ENCODE measurements at regions not wholly inside any gene's neighbourhood (a gene's known extent, or its start where the extent isn't known, plus 50 kb on each side); places are given as distances from the start of the nearest gene placed in this dataset.

GRCh38 chr10:123316776-123317175 lies 162.6 kb downstream of the BUB3 start:
- Histone ChIP-seq H3K9me3 (no peaks in the 10 kb centered on the region), H3K27ac (no peak overlapping the region), H3K4me1 (no peaks in the 10 kb centered on the region), H3K4me3 (no peak overlapping the region), H3K27me3 (no peaks in the 10 kb centered on the region), H3K36me3 (no peaks in the 10 kb centered on the region)
- intact Hi-C loops (cut with DNase I): no loop called here
- no peak for FAIRE-seq
- DNase-seq: no peak
- 62 to 69% methylated on average over 1 of the region's 1 CpG for WGBS, 2 donors
- TF ChIP-seq CTCF (IDR thresholded peaks at IDR 0.05): no peak
- ATAC-seq: no peak

GRCh38 chr10:123318516-123318915 lies 164.3 kb downstream of the BUB3 start:
- Histone ChIP-seq H3K4me1 (no peaks in the 10 kb centered on the region), H3K27ac (no peak overlapping the region), H3K9me3 (no peaks in the 10 kb centered on the region), H3K27me3 (no peaks in the 10 kb centered on the region), H3K4me3 (no peak overlapping the region), H3K36me3 (no peaks in the 10 kb centered on the region)
- ATAC-seq: no peak
- 86 to 88% methylated on average over 1 of the region's 1 CpG for WGBS, 2 donors
- DNase-seq: no peak
- no peak for FAIRE-seq
- intact Hi-C loops (cut with DNase I): no loop called here
- TF ChIP-seq CTCF (IDR thresholded peaks at IDR 0.05): no peak

- no peak for TF ChIP-seq CTCF (IDR thresholded peaks at IDR 0.05)
- no peak overlapping the region for H3K27ac ChIP-seq
- WGBS, 2 donors: 43 to 50% methylated on average over 3 of the region's 3 CpGs
- no peak overlapping the region for H3K4me3 ChIP-seq
- FAIRE-seq: no peak
- intact Hi-C loops (cut with DNase I): no loop called here
- no peak for DNase-seq
- no peaks in the 10 kb centered on the region for H3K4me1 ChIP-seq
- no peaks in the 10 kb centered on the region for H3K36me3 ChIP-seq
- no peaks in the 10 kb centered on the region for H3K9me3 ChIP-seq
- H3K27me3 ChIP-seq: no peaks in the 10 kb centered on the region
- ATAC-seq: no peak
Measured at GRCh38 chr10:123320091-123320490, 165.9 kb downstream of the BUB3 start.

- 63 to 67% methylated on average over 3 of the region's 3 CpGs for WGBS, 2 donors
- no peak for DNase-seq
- no peak for ATAC-seq
- no peaks in the 10 kb centered on the region for H3K27me3 ChIP-seq
- no peak overlapping the region for H3K4me3 ChIP-seq
- H3K9me3 ChIP-seq: no peaks in the 10 kb centered on the region
- intact Hi-C loops (cut with DNase I): no loop called here
- no peak for FAIRE-seq
- H3K4me1 ChIP-seq: no peaks in the 10 kb centered on the region
- no peak overlapping the region for H3K27ac ChIP-seq
- H3K36me3 ChIP-seq: no peaks in the 10 kb centered on the region
- no peak for TF ChIP-seq CTCF (IDR thresholded peaks at IDR 0.05)
Measured at GRCh38 chr10:123323884-123324283, 169.7 kb downstream of the BUB3 start.

GRCh38 chr10:123325663-123326190 lies 171.5 kb downstream of the BUB3 start:
- FAIRE-seq: no peak
- intact Hi-C loops (cut with DNase I): no loop called here
- WGBS, 2 donors: 43 to 68% methylated on average over 2 of the region's 2 CpGs

More at GRCh38 chr10:123325663-123326190, 171.5 kb downstream of the BUB3 start:
- TF ChIP-seq CTCF (IDR thresholded peaks at IDR 0.05): no peak
- no peak overlapping the region for H3K27ac ChIP-seq
- ATAC-seq (no peak), DNase-seq (no peak)
- no peaks in the 10 kb centered on the region for H3K4me1 ChIP-seq
- no peaks in the 10 kb centered on the region for H3K27me3 ChIP-seq
- no peaks in the 10 kb centered on the region for H3K36me3 ChIP-seq
- H3K9me3 ChIP-seq: no peaks in the 10 kb centered on the region
- no peak overlapping the region for H3K4me3 ChIP-seq

Data from pancreas (tissue), 10 donors.